Activated naive CD4-positive, alpha-beta T cell (primary cell): ENCODE measurements at regions not wholly inside any gene's neighbourhood (a gene's known extent, or its start where the extent isn't known, plus 50 kb on each side); places are given as distances from the start of the nearest gene placed in this dataset.
"Not testable (repeated sequence)": the region's sequence is repeated elsewhere in the genome, so short reads cannot be mapped to it uniquely, and the experiment has no call there.

Experiments used
- DNase-seq, 4 experiments: peaks; one replicate each; lab custom pipeline; 2025; lab: John Stamatoyannopoulos, UW

GRCh38 chr7:24135003-24135817 is 148.8 kb upstream of the NPY start:
- DNase-seq = no peak

DNA sequence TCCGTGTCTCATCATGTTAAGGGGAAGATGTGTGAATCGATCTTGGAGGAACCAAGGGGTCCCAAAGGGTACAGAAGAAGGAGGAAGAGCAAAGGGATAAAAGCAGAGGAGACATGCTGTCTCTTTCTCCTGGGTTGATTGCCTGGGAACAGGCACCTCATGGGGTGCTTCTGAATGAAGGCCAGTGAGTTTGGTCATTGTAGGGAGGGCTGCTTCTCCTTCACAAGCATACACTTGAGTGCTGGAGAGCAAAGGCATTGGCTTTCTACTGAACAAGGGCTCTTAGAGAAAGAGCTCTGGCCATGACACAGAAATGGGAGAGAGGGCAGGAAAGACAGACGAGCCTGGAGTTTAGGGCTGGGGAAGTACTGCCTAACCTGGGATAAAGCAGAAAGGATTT is 146.7 kb upstream of the NPY start:
- DNase-seq = no peak

DNA sequence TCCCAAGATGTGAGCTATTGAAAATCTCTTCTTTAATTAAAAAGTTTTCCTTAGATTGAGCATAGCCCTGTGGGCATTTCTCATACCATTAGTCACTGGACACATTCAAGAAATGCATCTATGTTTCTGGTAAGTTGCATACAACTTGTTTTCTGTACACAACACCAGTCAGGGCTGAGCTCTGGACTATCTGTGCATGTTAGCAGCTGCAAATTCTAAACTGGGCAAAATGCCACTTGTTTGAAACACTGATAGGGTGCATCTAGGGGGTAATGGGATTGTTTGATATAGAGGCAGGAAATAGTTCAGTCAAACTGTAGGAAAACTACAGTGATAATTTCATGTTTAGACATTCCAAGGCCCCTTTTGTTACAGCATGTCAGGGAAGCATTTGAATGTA is 145.6 kb upstream of the NPY start:
- no peak for DNase-seq

DNA sequence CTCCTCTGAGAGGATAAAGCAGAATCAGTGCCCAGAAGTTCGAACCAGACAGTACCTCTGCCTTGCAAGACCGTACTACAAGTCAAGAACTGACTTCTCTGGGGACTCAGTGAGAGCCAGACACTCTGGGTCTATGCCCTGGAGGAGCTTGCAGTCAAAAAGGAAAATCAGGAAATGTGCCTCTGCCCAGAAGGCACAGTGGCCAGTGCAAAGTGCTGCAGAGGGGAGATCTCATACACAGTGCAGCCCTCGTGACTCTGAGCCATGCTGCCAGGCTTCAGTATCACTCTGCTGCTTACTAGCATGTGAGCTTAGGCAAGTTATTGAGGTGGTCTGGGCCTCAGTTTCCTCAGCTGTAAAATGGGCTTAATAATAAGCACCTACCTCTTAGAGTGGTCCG is 144.0 kb upstream of the NPY start:
- DNase-seq = no peak

- no peak for DNase-seq
These were observed 142.0 kb upstream of the NPY start for GRCh38 chr7:24141874-24142509.

GRCh38 chr7:24143547-24143946 is 140.4 kb upstream of the NPY start:
- no peak for DNase-seq

- DNase-seq = no peak
These were observed 132.0 kb upstream of the NPY start for GRCh38 chr7:24151944-24152343.

DNA sequence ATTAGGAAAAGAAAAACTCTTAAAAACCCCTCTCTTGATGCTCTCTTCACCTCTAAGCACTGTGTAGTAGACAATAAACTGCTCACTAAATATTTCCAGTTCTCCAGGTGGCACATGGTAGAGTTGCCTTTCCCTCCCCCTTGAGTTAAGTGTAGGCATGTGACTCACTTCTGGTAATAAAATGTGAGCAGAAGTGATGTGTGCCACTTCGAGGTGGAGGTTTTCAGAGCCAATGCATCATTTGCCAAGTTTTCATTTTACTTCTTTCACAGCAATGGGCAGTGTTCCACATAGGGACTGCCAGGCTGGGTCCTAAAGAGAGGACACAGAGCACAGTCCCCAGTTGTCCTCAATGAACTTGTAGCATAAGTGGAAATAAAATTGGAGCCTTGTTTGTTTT is 131.6 kb upstream of the NPY start:
- DNase-seq = no peak

GRCh38 chr7:24152877-24153472 is 131.0 kb upstream of the NPY start:
- no peak for DNase-seq

GRCh38 chr7:24157666-24158065 is 126.3 kb upstream of the NPY start:
- no peak for DNase-seq

DNA sequence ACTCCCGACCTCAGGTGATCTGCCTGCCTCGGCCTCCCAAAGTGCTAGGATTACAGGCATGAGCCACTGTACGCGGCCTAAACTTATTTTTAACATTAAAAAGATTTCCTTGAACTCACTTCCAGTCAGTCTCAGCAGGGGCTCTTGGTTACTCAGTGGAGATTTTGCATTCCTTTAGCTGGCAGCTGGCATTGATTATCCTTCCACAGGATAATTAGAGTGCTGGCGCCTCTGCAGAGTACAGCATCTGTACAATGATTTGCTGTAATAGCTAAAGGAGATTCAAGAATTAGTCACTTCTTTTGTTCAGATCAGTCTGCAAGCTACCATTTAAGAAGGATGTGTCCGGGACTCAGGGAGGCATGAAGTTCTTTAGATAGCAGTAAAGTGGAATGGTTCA is 125.0 kb upstream of the NPY start:
- DNase-seq = no peak

DNA sequence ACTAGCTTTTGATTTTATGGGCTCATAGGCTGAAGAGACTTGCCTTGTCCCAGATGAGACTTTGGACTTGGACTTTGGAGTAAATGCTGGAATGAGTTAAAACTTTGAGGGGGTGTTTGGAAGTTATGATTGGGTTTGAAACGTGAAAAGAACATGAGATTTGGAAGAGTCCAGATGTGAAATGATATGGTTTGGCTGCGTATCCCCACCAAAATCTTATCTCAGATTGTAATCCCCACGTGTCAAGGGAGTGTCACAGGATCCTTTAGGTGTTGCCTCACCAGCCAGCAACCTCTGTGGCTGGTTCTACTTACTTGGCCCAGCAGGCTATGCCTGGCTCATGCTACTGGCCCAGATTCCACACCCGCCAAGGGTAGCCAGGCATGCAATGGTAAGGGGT is 119.6 kb upstream of the NPY start:
- DNase-seq = no peak

DNA sequence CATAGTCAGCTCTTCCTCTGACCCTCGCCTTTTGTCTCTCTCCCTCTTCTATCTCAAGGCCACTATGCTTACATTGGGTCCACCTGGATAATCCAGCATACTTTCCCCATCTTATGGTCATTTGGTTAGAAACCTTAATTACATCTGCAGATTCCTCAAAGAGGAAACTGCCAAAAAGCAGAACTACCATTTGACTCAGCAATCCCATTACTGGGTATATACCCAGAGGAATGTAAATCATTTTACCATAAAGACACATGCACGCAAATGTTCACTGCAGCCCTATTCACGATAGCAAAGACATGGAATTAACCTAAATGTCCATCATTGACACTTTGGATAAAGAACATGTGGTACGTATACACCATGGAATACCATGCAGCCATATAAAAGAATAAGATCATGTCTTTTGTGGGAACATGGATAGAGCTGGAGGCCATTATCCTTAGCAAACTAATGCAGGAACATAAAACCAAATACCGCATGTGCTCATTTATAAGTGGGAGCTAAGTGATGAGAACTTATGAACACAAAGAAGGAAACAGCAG is 114.8 kb upstream of the NPY start:
- no peak for DNase-seq

GRCh38 chr7:24171951-24172350 is 112.0 kb upstream of the NPY start:
- not testable (repeated sequence) for DNase-seq

DNA sequence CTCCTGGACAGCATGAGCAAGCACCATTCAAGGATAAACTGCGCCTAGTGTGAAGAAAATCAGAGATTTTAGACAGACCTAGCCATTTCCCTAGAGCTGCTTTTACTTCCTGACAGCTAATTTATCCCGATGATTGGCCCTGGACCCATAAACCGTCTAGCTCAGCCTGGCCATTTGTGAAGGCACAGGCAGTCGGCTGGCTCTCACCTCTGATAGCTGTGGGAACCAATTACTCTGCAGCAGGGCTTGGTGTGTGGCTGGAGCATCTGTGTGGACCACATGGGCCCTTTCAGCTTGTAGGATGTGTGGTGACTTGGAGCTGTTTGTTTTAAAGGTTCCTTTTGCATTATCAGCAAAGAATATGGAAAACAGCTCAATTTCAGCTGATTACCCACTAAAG is 111.1 kb upstream of the NPY start:
- no peak for DNase-seq

DNA sequence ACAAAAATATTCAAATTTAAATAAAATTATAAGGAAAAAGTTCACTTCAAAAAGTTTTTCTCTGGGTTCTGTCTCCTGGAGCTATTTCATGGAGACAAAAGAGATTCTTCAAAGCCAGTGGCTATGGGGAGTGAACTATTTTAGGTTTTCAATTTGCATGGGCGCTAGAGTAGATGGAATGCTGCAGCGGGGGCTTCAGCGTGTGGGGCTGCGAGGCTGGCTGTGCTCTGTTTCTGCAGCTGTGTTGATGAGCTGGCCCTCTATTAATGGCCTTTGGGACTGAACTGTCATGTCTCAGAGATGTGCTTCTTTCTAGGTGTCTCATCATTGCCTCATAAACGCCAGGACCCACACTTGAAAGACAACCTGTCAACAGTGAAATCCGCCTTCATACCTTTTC is 108.4 kb upstream of the NPY start:
- DNase-seq = no peak

- no peak for DNase-seq
These were observed 105.0 kb upstream of the NPY start for GRCh38 chr7:24178811-24179570.

DNA sequence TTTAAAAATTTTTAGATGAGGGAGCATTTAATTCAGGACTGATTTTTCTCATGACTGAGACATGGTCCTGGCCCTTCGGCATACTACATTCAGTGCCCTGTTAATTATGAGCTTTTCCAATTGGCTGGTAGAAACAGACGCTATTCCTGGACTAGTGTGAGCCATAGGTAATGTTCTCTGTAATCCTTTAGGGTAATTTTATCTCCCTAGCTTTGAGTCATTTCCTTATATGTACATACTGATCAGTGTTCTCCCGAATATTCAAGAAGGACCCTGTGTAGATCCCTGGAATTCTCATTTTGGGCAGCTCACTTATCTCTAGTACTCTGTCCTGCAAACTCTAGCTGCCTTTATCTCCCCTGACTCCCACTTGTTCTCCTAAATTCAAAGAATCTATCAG is 92.6 kb upstream of the NPY start:
- DNase-seq = no peak

GRCh38 chr7:24192053-24192452 is 91.9 kb upstream of the NPY start:
- no peak for DNase-seq

DNA sequence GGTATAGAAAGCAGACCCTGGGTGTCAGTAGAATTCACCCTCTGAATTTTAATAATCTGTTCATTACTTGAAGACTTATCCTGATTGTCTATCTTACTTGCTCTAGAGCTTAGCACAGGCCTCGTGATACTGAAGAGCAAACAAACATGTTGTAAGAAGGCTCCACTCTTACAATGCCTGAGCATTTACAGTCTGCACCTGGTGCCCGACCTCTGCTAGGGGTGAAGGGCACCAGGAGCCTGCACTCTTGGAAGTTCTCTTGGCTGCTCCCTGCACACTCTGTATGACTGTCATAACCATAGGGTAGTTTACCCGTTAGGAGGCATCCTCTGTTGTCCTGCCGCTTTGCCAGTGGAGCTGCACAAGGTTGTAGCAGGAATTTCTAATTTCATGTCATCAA is 91.3 kb upstream of the NPY start:
- no peak for DNase-seq

DNA sequence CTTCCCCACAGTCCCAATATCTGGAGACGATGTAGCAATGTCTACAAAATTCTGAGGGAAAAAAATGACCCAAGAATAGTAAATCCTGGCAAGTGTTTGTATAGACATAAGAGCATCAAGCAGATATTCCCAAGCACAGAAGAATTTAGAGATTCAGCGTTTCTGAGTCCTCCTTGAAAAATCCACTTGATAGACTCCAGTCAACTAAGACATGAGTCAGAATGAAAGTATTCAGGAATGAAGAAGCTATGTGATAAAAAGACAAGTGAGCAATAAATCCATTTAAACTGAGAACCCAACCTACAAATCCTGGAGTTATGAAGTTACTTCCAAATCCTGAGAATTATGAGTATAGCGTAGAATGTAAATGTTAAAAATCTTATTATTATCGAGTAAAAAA is 86.1 kb upstream of the NPY start:
- DNase-seq = no peak

GRCh38 chr7:24199978-24200377 is 84.0 kb upstream of the NPY start:
- no peak for DNase-seq
